Heart left ventricle (tissue), 16 donors: ENCODE measurements at regions not wholly inside any gene's neighbourhood (a gene's known extent, or its start where the extent isn't known, plus 50 kb on each side); places are given as distances from the start of the nearest gene placed in this dataset.
"Not testable (repeated sequence)": the region's sequence is repeated elsewhere in the genome, so short reads cannot be mapped to it uniquely, and the experiment has no call there.

Source experiments
- ATAC-seq, 4 donors: fragments of 200-7000 bp; cut with Tn5 transposase; one replicate each; pipeline ENCODE4 v1.9.1; 2020 to 2022; ENCODE audit warnings: moderate library complexity in 4 of 4, mild to moderate bottlenecking in 3 of 4, moderate number of reproducible peaks in 1 of 4
- DNase-seq, 5 donors: peaks; one replicate each; pipeline ENCODE4 v3.0.0-alpha.2; 2020
- H3K27ac ChIP-seq, 12 donors: fragments of 200-600 bp; sonication (generic) in 4 of 12; one replicate each; pipeline versions ENCODE4 v1.5.0 to v1.8.0; 2016 to 2022; ENCODE audit warnings: mild to moderate bottlenecking in 2 of 12
- H3K27me3 ChIP-seq, 9 donors: fragments of 200-600 bp; sonication (generic) in 2 of 9; one replicate each; pipeline versions ENCODE4 v1.5.1 to v1.8.0; 2016 to 2022; ENCODE audit warnings: mild to moderate bottlenecking in 3 of 9
- H3K36me3 ChIP-seq, 9 donors: fragments of 200-600 bp; sonication (generic) in 2 of 9; one replicate each; pipeline versions ENCODE4 v1.5.0 to v1.8.0; 2018 to 2022; ENCODE audit warnings: mild to moderate bottlenecking in 2 of 9
- H3K4me1 ChIP-seq, 12 donors: fragments of 200-600 bp; sonication (generic) in 4 of 12; one replicate each; pipeline versions ENCODE4 v1.5.0 to v1.8.0; 2016 to 2022; ENCODE audit warnings: mild to moderate bottlenecking in 3 of 12
- H3K4me3 ChIP-seq, 12 donors: fragments of 200-600 bp; sonication (generic) in 4 of 12; one replicate each; pipeline versions ENCODE4 v1.5.0 to v1.8.0; 2017 to 2022; ENCODE audit warnings: mild to moderate bottlenecking in 9 of 12, moderate library complexity in 4 of 12
- H3K9me3 ChIP-seq, 12 donors: fragments of 200-600 bp; sonication (generic) in 4 of 12; one replicate each; pipeline versions ENCODE4 v1.5.0 to v1.8.0; 2016 to 2022; ENCODE audit warnings: mild to moderate bottlenecking in 1 of 12
- CTCF ChIP-seq, 12 donors: fragments of 200-600 bp; sonication (generic) in 4 of 12; IDR thresholded peaks; one replicate each; pipeline versions ENCODE4 v1.5.0 to v1.8.0; 2018 to 2022; ENCODE audit warnings: antibody characterized with exemption in 12 of 12, mild to moderate bottlenecking in 5 of 12
- POLR2A ChIP-seq, 2 donors: fragments of 450-650 bp; IDR thresholded peaks; one replicate each; pipeline ENCODE4 v1.6.1; 2017; ENCODE audit warnings: antibody characterized with exemption in 2 of 2, mild to moderate bottlenecking in 2 of 2, moderate library complexity in 2 of 2
- WGBS, 4 donors: extraction: QIAGEN DNeasy Blood & Tissue Kit in 2 of 4; methylation state at CpG; one replicate each; pipeline versions ENCODE4 v1.1.5 to v1.1.7; 2013 to 2018; 5-methylcytosine and 5-hydroxymethylcytosine counted together
- intact Hi-C, 10 donors: fragments of 100-400 bp; cut with DNase I; formaldehyde crosslinking; loops; one replicate each; pipeline versions ENCODE4 v1.11.1 to v1.14.2; 2022
- donor health status: ischemic (EF 13 %, LVEDD 7.1; RV severe dilation, severe dysfunction).
- donor health status: healthy with polysubstance abuse.
- donor health status: DM: no; HTN: yes; CAD: no.
- donor health status: DM: no; HTN: no; CAD: no.
- donor health status: ischemic (EF 25% LVEDD 6.9; RV normal size, moderate dysfunction).
- donor health status: ischemic (EF 25% LVEDD 5.7; RV mildly dilated, moderate dysfunction).
- donor health status: healthy.
- donor health status: DM: yes; HTN: yes; CAD: no.
- donor health status: ischemic (EF 35%, LVEDD 5.7; RV mildly dilated, moderate dysfunction).
- donor health status: nonischemic (EF 11% LVEDD 7.7; RV severe dilation, severe dysfunction).
- donor health status: DM: yes; HTN: yes; CAD: no.
- donor health status: PGD.
- donor health status: ischemic (EF 29% LVEDD 5.4; RV normal size, mild dysfunction).
- donor health status: nonischemic (EF 23%, LVEDD 6.1; RV moderate dilation, normal function).

DNA sequence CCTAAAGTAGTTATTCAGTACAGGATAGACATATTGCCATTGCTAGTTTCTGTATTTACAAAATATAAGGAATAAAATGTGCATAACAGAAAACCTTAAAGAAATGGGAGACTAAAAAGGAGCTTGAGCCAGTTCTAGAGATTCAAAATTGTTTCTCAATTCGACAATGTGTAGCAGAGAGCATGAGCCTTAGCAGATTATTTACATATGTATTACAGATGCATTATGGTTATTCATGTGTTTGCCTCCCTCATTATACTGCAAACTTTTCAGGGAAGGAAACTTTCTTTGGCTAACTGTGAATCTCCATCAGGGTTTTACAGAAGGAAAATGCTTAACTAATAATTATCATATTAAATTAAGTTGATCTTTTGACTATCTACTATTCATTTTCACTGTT, 854.4 kb upstream of the SLC39A10 start:
- Histone ChIP-seq H3K9me3 (peaks cover 0 to 8% (median 0%) of the 10 kb centered on the region in 12 donors), H3K4me3 (no peak overlapping the region), H3K27me3 (no peaks in the 10 kb centered on the region), H3K27ac (no peak overlapping the region), H3K4me1 (no peaks in the 10 kb centered on the region), H3K36me3 (no peaks in the 10 kb centered on the region)
- DNase-seq, result no peak
- ATAC-seq, result no peak
- intact Hi-C loops, result no loop called here
- TF ChIP-seq CTCF (IDR thresholded peaks at IDR 0.05) (no peak), POLR2A (IDR thresholded peaks at IDR 0.05) (no peak)
- WGBS, 4 donors, result 41 to 55% (median 46%) methylated on average over 1 of the region's 1 CpG

GRCh38 chr2:194787071-194787470, 870.0 kb upstream of the SLC39A10 start:
- WGBS, 4 donors, result 79 to 86% (median 82%) methylated on average over 2 of the region's 2 CpGs
- DNase-seq, H3K27me3 ChIP-seq, H3K4me1 ChIP-seq, ATAC-seq, H3K9me3 ChIP-seq, H3K4me3 ChIP-seq, H3K36me3 ChIP-seq, intact Hi-C loops, H3K27ac ChIP-seq: not testable (repeated sequence)

GRCh38 chr2:194771394-194771793, 885.6 kb upstream of the SLC39A10 start:
- intact Hi-C loops, H3K27ac ChIP-seq, ATAC-seq: not testable (repeated sequence)

GRCh38 chr2:194769030-194769429, 888.0 kb upstream of the SLC39A10 start:
- Histone ChIP-seq H3K27me3 (no peaks in the 10 kb centered on the region), H3K36me3 (no peaks in the 10 kb centered on the region), H3K4me1 (no peaks in the 10 kb centered on the region), H3K4me3 (no peak overlapping the region), H3K27ac (no peak overlapping the region), H3K9me3 (peaks cover 0 to 15% (median 0%) of the 10 kb centered on the region in 12 donors)
- TF ChIP-seq POLR2A (IDR thresholded peaks at IDR 0.05), result no peak
- no peak for TF ChIP-seq CTCF (IDR thresholded peaks at IDR 0.05)
- intact Hi-C loops, result no loop called here
- ATAC-seq (no peak), DNase-seq (no peak)

More at GRCh38 chr2:194771394-194771793, 885.6 kb upstream of the SLC39A10 start:
- not testable (repeated sequence) for H3K36me3 ChIP-seq, H3K27me3 ChIP-seq, DNase-seq, H3K4me3 ChIP-seq, H3K4me1 ChIP-seq
- 73 to 86% (median 81%) methylated on average over 2 of the region's 2 CpGs for WGBS, 4 donors
- H3K9me3 ChIP-seq, result peaks cover 0 to 15% (median 0%) of the 10 kb centered on the region in 12 donors

DNA sequence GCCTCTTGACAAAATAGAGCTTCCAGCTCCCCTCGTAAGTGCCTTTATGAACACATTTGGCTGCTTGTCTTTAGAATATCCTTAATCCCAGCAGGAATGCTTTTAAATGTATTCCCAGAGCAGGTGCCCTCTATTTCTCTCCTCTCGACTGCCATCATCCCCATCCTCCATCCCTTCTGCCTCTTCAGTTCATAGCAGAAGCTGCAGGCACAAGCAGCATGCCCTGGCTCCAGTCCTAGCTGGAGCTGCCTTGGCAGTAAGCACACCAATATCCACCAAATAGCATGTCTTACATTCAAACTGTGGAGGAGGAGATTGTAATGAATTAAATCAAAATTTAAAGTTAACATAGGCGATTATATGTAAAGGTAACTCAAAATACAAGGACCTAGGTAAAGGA, 891.3 kb upstream of the SLC39A10 start:
- intact Hi-C loops, result no loop called here
- ATAC-seq (no peak), DNase-seq (no peak)
- H3K4me3 ChIP-seq, result no peak overlapping the region
- H3K9me3 ChIP-seq, result peaks cover 0 to 3% (median 0%) of the 10 kb centered on the region in 12 donors
- WGBS, 4 donors, result 62 to 64% (median 64%) methylated on average over 3 of the region's 3 CpGs
- TF ChIP-seq CTCF (IDR thresholded peaks at IDR 0.05), result no peak
- no peak for TF ChIP-seq POLR2A (IDR thresholded peaks at IDR 0.05)
- H3K27ac ChIP-seq, result no peak overlapping the region
- no peaks in the 10 kb centered on the region for H3K4me1 ChIP-seq
- H3K36me3 ChIP-seq, result no peaks in the 10 kb centered on the region
- H3K27me3 ChIP-seq, result no peaks in the 10 kb centered on the region
